ENCODE measurements at regions not wholly inside any gene's neighbourhood (a gene's known extent, or its start where the extent isn't known, plus 50 kb on each side); places are given as distances from the start of the nearest gene placed in this dataset.

GRCh38 chr11:69943066-69943465, 123.8 kb upstream of the FGF3 start:
- H3K4me3 Mint-ChIP-seq, result no peak overlapping the region
- Histone ChIP-seq H3K9me3 (ENCODE audit: control insufficient read depth, low read length) (no peaks in the 10 kb centered on the region), H3K27ac (ENCODE audit: low read depth, low read length) (no peak overlapping the region), H3K4me3 (ENCODE audit: low read length) (no peak overlapping the region), H3K4me1 (ENCODE audit: control insufficient read depth, insufficient read depth, low read length) (no peaks in the 10 kb centered on the region), H3K9ac (ENCODE audit: extremely low read depth, low read length, poor library complexity, severe bottlenecking) (no peak overlapping the region), H3K36me3 (ENCODE audit: control insufficient read depth, insufficient read depth, low read length) (no peaks in the 10 kb centered on the region), H3K27me3 (ENCODE audit: control insufficient read depth, insufficient read depth, low read length, poor library complexity, severe bottlenecking) (no peaks in the 10 kb centered on the region)
- H3K27me3 Mint-ChIP-seq (ENCODE audit: insufficient read depth), result peaks cover 6% of the 10 kb centered on the region
- peak; percentile 71 for TF ChIP-seq CTCF (conservative IDR thresholded peaks at IDR 0.05)
- WGBS, 2 experiments (ENCODE audit: insufficient coverage in 1 of 2, insufficient read length in 1 of 2), result 77 to 85% methylated on average over 5 to 6 of the region's 6 CpGs
- H3K9me3 Mint-ChIP-seq, result no peaks in the 10 kb centered on the region
- H3K27ac Mint-ChIP-seq, result no peak overlapping the region
- H3K36me3 Mint-ChIP-seq (ENCODE audit: low read depth), result no peaks in the 10 kb centered on the region
- no peaks in the 10 kb centered on the region for H3K4me1 Mint-ChIP-seq
- peak; percentile 79 for DNase-seq

DNA sequence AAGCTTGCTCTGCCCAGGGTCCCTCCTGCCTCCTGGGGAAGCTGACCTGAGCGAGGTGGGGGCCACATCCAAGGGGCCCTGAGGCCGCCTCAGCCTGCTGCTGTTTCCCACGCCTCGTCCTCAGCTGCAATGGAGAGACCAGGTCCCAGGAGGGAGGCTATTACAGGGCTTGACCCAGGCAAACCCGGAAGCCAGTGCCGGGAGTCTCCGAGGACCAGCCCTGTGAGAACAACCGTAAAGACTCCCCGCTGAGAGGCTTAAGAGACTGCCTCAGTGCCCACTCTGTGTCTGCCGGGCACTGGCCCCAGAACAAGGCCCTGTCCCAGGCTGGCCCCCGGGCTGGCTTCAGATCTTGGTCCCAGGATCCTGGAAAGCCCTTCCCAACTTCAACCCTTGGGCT, 124.3 kb upstream of the FGF3 start:
- H3K4me1 Mint-ChIP-seq, result peaks cover 3% of the 10 kb centered on the region
- H3K9ac ChIP-seq (ENCODE audit: extremely low read depth, low read length, poor library complexity, severe bottlenecking), result no peak overlapping the region
- WGBS, 2 experiments (ENCODE audit: insufficient coverage in 1 of 2, insufficient read length in 1 of 2), result 81 to 89% methylated on average over 5 to 11 of the region's 11 CpGs

GRCh38 chr11:69944146-69944795, 125.1 kb upstream of the FGF3 start:
- H3K36me3 ChIP-seq (ENCODE audit: control insufficient read depth, insufficient read depth, low read length), result no peaks in the 10 kb centered on the region
- Mint-ChIP-seq H3K4me3 (no peak overlapping the region), H3K27ac (no peak overlapping the region), H3K9me3 (no peaks in the 10 kb centered on the region), H3K27me3 (ENCODE audit: insufficient read depth) (peaks cover 8% of the 10 kb centered on the region), H3K36me3 (ENCODE audit: low read depth) (no peaks in the 10 kb centered on the region), H3K4me1 (peaks cover 9% of the 10 kb centered on the region)
- 92 to 93% methylated on average over 5 to 10 of the region's 10 CpGs for WGBS, 2 experiments (ENCODE audit: insufficient coverage in 1 of 2, insufficient read length in 1 of 2)
- DNase-seq, result no peak
- H3K9ac ChIP-seq (ENCODE audit: extremely low read depth, low read length, poor library complexity, severe bottlenecking), result no peak overlapping the region
- no peak for TF ChIP-seq CTCF (conservative IDR thresholded peaks at IDR 0.05)
- no peak overlapping the region for H3K4me3 ChIP-seq (ENCODE audit: low read length)
- H3K4me1 ChIP-seq (ENCODE audit: control insufficient read depth, insufficient read depth, low read length), result peaks cover 4% of the 10 kb centered on the region
- no peaks in the 10 kb centered on the region for H3K27me3 ChIP-seq (ENCODE audit: control insufficient read depth, insufficient read depth, low read length, poor library complexity, severe bottlenecking)
- H3K27ac ChIP-seq (ENCODE audit: low read depth, low read length), result no peak overlapping the region
- no peaks in the 10 kb centered on the region for H3K9me3 ChIP-seq (ENCODE audit: control insufficient read depth, low read length)

More for the DNA sequence above, 124.3 kb upstream of the FGF3 start:
- Histone ChIP-seq H3K36me3 (ENCODE audit: control insufficient read depth, insufficient read depth, low read length) (no peaks in the 10 kb centered on the region), H3K4me1 (ENCODE audit: control insufficient read depth, insufficient read depth, low read length) (peaks cover 3% of the 10 kb centered on the region), H3K27ac (ENCODE audit: low read depth, low read length) (no peak overlapping the region), H3K9me3 (ENCODE audit: control insufficient read depth, low read length) (no peaks in the 10 kb centered on the region), H3K27me3 (ENCODE audit: control insufficient read depth, insufficient read depth, low read length, poor library complexity, severe bottlenecking) (no peaks in the 10 kb centered on the region), H3K4me3 (ENCODE audit: low read length) (no peak overlapping the region)
- Mint-ChIP-seq H3K27ac (no peak overlapping the region), H3K27me3 (ENCODE audit: insufficient read depth) (peaks cover 6% of the 10 kb centered on the region), H3K36me3 (ENCODE audit: low read depth) (no peaks in the 10 kb centered on the region), H3K9me3 (no peaks in the 10 kb centered on the region), H3K4me3 (no peak overlapping the region)
- DNase-seq, result no peak
- TF ChIP-seq CTCF (conservative IDR thresholded peaks at IDR 0.05), result no peak

Data from endodermal cell (in vitro differentiated cells).